ENCODE measurements at regions not wholly inside any gene's neighbourhood (a gene's known extent, or its start where the extent isn't known, plus 50 kb on each side); places are given as distances from the start of the nearest gene placed in this dataset.

GRCh38 chr6:121515630-121516265, 80.3 kb downstream of the GJA1 start (continued):
- no peak for TF ChIP-seq FOXA1 (IDR thresholded peaks at IDR 0.05)
- TF ChIP-seq HNF4A (conservative IDR thresholded peaks at IDR 0.05): no peak
- no peak for TF ChIP-seq CTCF (IDR thresholded peaks at IDR 0.05; ENCODE audit: low read depth, low read length, missing input control)
- TF ChIP-seq NR2F2 (IDR thresholded peaks at IDR 0.05): no peak
- TF ChIP-seq SP1 (IDR thresholded peaks at IDR 0.05): no peak
- no peak for TF ChIP-seq MAX (IDR thresholded peaks at IDR 0.05)
- no peak for TF ChIP-seq HNF4G (IDR thresholded peaks at IDR 0.05)
- no peak for TF ChIP-seq YY1 (IDR thresholded peaks at IDR 0.05)
- no peak for TF ChIP-seq ATF3 (IDR thresholded peaks at IDR 0.05)
- no peak for TF ChIP-seq TAF1 (conservative IDR thresholded peaks at IDR 0.05)

- DNase-seq (ENCODE audit: low spot score): no peak
- Histone ChIP-seq H3K27me3 (ENCODE audit: control insufficient read depth in 4 of 4, insufficient read depth in 4 of 4, low read length in 3 of 4) (no peaks in the 10 kb centered on the region), H3K27ac (ENCODE audit: low read depth in 1 of 2, low read length in 2 of 2) (no peak overlapping the region), H3K9me3 (ENCODE audit: control insufficient read depth in 4 of 4, low read length in 3 of 4) (no peaks in the 10 kb centered on the region), H3K4me1 (ENCODE audit: control insufficient read depth in 4 of 4, insufficient read depth in 4 of 4, low read length in 3 of 4) (no peaks in the 10 kb centered on the region), H3K9ac (ENCODE audit: low read depth in 1 of 2, low read length in 2 of 2) (no peak overlapping the region), H3K4me3 (ENCODE audit: low read depth in 1 of 3, low read length in 3 of 3) (no peak overlapping the region), H3K36me3 (ENCODE audit: control insufficient read depth in 4 of 4, insufficient read depth in 3 of 4, low read depth in 1 of 4, low read length in 3 of 4) (no peaks in the 10 kb centered on the region)
- no peak for TF ChIP-seq ATF3 (IDR thresholded peaks at IDR 0.05)
- TF ChIP-seq REST (IDR thresholded peaks at IDR 0.05): no peak
- TF ChIP-seq FOXA1 (IDR thresholded peaks at IDR 0.05): no peak
- no peak for TF ChIP-seq MAX (IDR thresholded peaks at IDR 0.05)
- no peak for TF ChIP-seq TAF1 (conservative IDR thresholded peaks at IDR 0.05)
- no peak for TF ChIP-seq GABPA (IDR thresholded peaks at IDR 0.05 in 1 of 2, conservative IDR thresholded peaks at IDR 0.05 in 1 of 2)
- TF ChIP-seq CTCF (IDR thresholded peaks at IDR 0.05; ENCODE audit: low read depth, low read length, missing input control): no peak
- TF ChIP-seq EGR1 (IDR thresholded peaks at IDR 0.05; ENCODE audit: low read depth in 2 of 2): no peak
- TF ChIP-seq HNF4G (IDR thresholded peaks at IDR 0.05): no peak
- no peak for TF ChIP-seq JUND (IDR thresholded peaks at IDR 0.05)
- TF ChIP-seq FOXA2 (IDR thresholded peaks at IDR 0.05): no peak
- TF ChIP-seq RAD21 (IDR thresholded peaks at IDR 0.05): no peak
- TF ChIP-seq NR2F2 (IDR thresholded peaks at IDR 0.05): no peak
- TF ChIP-seq SP1 (IDR thresholded peaks at IDR 0.05): no peak
- TF ChIP-seq RXRA (IDR thresholded peaks at IDR 0.05): no peak
- no peak for TF ChIP-seq YY1 (IDR thresholded peaks at IDR 0.05)
- no peak for TF ChIP-seq ZBTB33 (IDR thresholded peaks at IDR 0.05)
- TF ChIP-seq HNF4A (conservative IDR thresholded peaks at IDR 0.05): no peak
- WGBS: 79% methylated on average over 6 of the region's 6 CpGs
These were observed 80.9 kb downstream of the GJA1 start for GRCh38 chr6:121516331-121516730.

All from liver (tissue), 8 donors.